GM12892 (cell line): ENCODE measurements at regions not wholly inside any gene's neighbourhood (a gene's known extent, or its start where the extent isn't known, plus 50 kb on each side); places are given as distances from the start of the nearest gene placed in this dataset.

Source experiments
- POLR2A ChIP-seq: IDR thresholded peaks from 2 replicates; pipeline ENCODE4 v1.6.1; 2011; ENCODE audit warnings: low read depth, low read length, control low read depth
- POLR2AphosphoS5 ChIP-seq: IDR thresholded peaks from 2 replicates; pipeline ENCODE4 v1.6.1; 2011; ENCODE audit warnings: low read depth, low read length, control low read depth
- TAF1 ChIP-seq: IDR thresholded peaks from 2 replicates; pipeline ENCODE4 v1.6.1; 2011; ENCODE audit warnings: low read depth, mild to moderate bottlenecking, control low read depth, low read length, borderline replicate concordance

- no peak for TF ChIP-seq POLR2A
- no peak for TF ChIP-seq TAF1
- TF ChIP-seq POLR2AphosphoS5 = no peak
Measured at GRCh38 chr9:18365651-18366050, 108.3 kb upstream of the ADAMTSL1 start.
